Suppressor macrophage treated with lipopolysaccharide for 1 hour (primary cell): ENCODE measurements at regions not wholly inside any gene's neighbourhood (a gene's known extent, or its start where the extent isn't known, plus 50 kb on each side); places are given as distances from the start of the nearest gene placed in this dataset.
A peak's percentile ranks its signal among the peaks of the same experiment; 100 is the strongest.
"Not testable (repeated sequence)": the region's sequence is repeated elsewhere in the genome, so short reads cannot be mapped to it uniquely, and the experiment has no call there.

Source experiments
- DNase-seq, 3 donors: peaks; one replicate each; pipeline ENCODE4 v3.0.0-alpha.2; 2020 to 2022

GRCh38 chr12:75943730-75944096 is 87.9 kb downstream of the PHLDA1 start:
- DNase-seq: no peak

GRCh38 chr12:75941661-75942060 is 89.9 kb downstream of the PHLDA1 start:
- DNase-seq: not testable (repeated sequence)

GRCh38 chr12:75939016-75939642 is 92.4 kb downstream of the PHLDA1 start:
- DNase-seq: no peak

GRCh38 chr12:75938189-75938588 is 93.4 kb downstream of the PHLDA1 start:
- no peak for DNase-seq

DNA sequence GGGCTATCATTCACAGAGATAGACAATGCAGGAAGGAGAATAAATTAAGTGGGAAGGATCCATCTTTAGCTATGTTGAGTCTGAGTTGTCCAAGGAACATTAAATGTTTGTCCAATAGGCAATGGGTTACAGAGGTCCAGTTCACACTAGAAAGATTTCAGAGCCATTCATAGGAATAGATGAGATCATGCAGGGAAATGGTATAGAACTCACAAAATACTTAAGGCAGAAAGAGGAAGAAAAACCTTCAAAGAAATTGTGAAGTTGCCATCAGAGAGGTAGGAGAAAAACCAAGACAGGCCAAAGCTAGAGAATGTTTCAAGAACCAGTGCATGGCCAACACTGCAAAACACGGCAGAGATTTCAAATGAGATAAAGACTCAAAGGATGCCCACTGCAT is 94.1 kb downstream of the PHLDA1 start:
- DNase-seq: peak in 2 of 3 donors; percentile 28 to 50

GRCh38 chr12:75936515-75937440 is 94.8 kb downstream of the PHLDA1 start:
- DNase-seq: peak; percentile 34 to 64 (median 60)

GRCh38 chr12:75935539-75936242 is 95.9 kb downstream of the PHLDA1 start:
- no peak for DNase-seq

- peak in 2 of 3 donors; percentile 39 to 48 for DNase-seq
Measured at GRCh38 chr12:75933101-75933500, 98.5 kb downstream of the PHLDA1 start.

DNA sequence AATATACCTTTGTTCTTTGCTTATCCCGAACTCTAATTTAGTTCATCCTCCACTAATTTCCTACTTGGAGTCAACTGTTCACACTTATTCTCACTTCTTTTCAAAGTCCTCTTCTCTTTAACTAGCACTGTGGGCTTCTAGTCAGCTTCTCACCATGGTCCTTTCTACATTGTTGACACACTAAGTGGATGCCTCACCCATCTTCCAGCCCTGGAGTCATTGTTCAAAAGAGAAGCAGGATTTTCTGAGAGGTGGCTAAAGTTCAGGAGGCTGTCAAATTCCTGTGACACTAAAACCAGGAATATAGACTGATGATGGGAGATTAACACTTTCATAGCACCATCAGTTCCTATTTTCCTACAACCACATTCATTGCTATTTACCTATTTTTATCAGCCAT is 99.3 kb downstream of the PHLDA1 start:
- DNase-seq: no peak

GRCh38 chr12:75923964-75924666 is 107.5 kb downstream of the PHLDA1 start:
- peak; percentile 31 to 57 (median 55) for DNase-seq

DNA sequence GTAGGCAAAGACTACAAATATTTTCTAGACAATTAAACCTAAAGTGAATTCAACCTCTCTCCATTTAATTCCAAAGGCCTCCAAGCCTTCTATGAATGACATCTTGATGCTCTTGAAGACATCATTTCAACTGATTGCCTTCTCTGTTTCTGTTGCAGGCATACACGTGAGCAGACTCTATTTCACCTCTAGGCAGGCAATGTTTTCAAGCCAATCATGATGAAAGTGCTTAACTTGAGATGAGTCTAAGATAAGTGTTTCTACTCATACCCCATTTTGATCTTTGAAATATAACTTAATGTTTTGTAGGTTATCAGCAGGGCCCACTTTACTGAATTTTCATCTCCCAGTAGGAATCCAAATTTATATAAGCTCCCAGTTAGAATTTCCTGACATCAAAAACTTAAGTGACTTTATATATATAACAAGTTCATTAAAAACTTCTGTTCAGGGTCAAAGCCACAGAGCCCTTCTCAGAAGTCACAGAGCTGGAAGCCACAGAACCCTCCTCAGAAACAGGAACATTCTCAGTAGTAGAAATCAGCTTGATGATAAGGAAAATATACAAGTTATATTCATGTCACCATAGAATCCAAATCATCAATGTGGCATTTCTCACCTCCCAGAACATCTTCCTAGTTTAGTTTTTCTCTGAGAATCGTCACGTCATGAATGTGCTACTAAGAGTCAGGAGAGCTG is 108.5 kb downstream of the PHLDA1 start:
- no peak for DNase-seq

- DNase-seq: no peak
Measured at GRCh38 chr12:75921622-75922289, 109.8 kb downstream of the PHLDA1 start.

DNA sequence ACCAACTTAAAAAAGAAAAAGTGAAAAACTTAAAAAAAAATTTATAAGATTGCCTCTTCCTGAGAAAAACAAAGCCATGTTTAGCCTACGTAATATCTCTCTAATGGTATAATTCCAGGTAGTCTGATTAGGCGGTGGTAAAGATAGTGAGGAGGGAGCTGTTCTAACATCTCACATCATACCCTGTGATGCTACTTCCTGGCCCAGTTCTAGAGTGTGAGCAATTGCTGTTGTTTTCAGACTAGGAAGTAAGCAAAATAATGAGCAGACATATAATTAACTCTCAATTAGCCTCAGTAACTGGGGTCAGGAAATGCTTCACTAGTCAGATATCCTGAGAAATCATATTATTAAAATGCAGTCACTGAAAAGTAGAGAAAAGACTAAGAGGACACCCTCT is 113.9 kb downstream of the PHLDA1 start:
- no peak for DNase-seq

- peak in 2 of 3 donors; percentile 38 to 39 for DNase-seq
Measured at GRCh38 chr12:75917083-75917482, 114.5 kb downstream of the PHLDA1 start.

DNA sequence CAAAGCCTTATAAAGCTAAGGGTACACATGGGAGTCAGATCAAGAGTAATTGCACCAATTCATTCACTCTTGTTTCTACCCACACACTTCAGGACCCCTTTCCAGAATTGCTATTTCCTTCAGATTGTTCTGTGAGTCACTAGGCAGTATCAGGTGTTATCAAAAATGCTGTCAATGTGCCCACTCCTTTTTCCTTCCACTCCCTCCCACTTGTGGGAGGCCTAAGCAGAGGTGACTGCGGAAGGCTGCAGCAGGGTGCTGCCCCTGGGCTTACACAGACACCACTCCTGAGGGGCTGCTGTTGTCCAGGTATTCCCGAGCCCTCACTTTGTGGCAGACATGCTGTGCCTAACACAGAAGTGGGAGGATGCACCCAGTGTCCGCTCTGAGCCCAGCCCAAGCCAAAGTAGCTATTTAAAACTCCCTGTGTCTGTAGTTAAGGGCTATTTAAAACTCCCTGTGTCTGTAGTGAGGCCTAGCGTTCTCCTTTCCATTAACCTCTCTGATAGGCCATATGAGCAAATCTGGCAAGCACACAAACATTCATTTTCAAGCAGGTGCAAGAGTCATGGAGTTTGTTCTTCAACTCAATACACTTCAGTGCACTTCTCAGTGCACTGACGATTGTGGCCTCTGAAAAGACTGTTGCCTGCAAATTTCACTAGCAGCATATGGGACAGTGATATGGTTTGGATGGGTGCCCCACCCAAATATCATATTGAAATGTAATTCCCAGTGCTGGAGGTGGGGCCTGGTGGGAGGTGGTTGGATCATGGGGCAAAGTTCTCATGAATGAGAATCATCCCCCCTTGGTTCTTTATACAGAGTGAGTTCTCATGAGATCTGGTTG is 117.8 kb downstream of the PHLDA1 start:
- no peak for DNase-seq

GRCh38 chr12:75909714-75910656 is 121.6 kb downstream of the PHLDA1 start:
- DNase-seq: no peak

GRCh38 chr12:75908961-75909605 is 122.5 kb downstream of the PHLDA1 start:
- DNase-seq: no peak

DNA sequence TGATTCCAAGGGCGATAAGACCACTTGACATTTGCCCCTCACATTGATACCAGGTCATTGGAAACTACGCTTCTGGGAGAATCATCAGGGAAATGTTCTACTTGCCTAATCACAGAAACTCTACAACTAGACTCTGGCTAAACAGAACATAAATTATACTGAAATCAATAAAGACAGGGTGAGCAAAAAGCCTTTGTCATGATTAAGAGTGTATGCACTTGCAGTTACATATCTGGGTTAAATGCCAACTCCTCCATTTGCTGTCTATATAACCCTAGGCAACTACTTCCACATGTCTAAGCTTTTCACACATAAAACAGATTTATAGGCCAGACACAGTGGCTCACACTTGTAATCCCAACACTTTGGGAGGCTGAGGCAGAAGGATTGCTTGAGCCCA is 125.7 kb downstream of the PHLDA1 start:
- no peak for DNase-seq

DNA sequence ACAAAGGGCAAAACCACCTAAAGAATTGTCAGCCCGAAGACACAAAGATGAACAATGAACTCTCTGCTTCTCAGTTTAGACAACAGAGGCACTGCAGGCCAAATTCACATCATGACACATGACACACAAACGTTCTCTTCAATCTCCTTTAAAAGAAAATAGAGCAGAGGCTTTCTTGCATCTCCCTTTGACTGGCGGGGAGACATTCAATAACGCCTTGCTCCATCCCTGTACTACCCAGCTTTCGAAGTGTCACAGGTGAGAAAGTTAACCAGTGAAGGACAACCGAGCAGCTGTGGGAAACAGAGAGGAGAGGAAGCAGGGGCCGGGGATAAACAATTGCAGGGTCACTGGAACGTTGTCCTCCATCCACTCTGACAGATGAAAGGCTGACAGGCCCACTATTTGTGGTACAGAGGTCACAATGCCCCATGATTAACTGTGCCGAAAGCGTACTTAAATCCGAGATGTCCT is 130.8 kb downstream of the PHLDA1 start:
- DNase-seq: no peak
